HT-29 (cell line): ENCODE measurements at regions not wholly inside any gene's neighbourhood (a gene's known extent, or its start where the extent isn't known, plus 50 kb on each side); places are given as distances from the start of the nearest gene placed in this dataset.

Experiments used
- DNase-seq: peaks from one replicate; pipeline ENCODE4 v3.0.0-alpha.2; 2015; ENCODE audit warnings: low spot score

GRCh38 chr13:109440320-109440719 lies 346.1 kb downstream of the IRS2 start:
- DNase-seq, result no peak

DNA sequence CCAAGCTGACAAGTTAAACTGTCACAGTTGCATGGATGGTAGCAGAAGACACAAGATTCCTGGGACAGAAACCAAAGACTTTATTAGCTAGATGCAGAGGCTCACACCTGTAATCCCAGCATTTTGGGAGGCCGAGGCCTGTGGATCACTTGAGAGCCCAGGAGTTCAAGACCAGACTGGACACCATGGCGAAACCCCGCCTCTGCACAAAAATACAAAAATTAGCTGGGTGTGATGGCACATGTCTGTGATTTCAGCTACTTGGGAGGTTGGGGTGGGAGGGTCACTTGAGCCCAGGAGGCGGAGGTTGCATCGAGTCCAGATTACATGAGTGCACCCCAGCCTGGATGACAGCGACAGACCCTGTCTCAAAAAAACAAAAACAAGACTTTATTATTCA lies 346.6 kb downstream of the IRS2 start:
- DNase-seq, result no peak

DNA sequence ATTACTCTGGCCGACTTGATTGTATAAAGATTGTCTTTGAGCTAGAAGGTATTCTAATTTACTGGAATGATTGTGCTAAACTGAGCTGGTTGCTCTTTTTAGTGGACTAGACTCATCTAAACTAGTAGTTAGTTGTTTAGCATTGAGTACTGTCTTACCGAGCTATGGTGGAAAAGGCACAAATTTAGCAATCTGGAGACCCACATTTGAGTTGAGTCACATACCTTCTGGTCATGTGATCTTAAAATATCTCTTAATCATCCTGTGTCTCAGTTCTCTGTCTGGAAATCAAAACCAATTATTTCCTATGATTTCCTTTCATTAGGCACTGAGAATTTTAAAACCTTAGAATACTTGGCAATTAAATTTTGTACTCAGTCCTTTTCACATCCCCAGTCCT lies 349.5 kb downstream of the IRS2 start:
- DNase-seq, result no peak

- no peak for DNase-seq
These were observed 350.2 kb downstream of the IRS2 start for GRCh38 chr13:109436055-109436622.

DNA sequence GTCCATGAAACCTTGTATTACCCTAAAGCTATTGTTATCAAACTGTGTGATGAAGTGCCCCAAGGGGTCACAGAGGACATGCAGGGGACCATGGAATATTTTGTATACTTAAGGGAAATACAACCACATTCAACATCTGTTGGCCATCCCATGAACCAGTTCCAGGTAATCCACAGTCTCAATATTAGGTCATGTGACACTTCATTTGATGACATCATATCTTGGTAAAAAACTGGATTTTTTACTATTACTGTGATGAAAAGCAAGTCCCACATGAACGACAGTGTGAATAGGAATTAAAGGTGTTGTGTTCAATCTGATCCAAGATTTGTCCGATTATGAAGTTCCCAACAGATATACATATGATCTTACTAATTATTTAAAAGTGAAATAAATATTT lies 355.2 kb downstream of the IRS2 start:
- no peak for DNase-seq

DNA sequence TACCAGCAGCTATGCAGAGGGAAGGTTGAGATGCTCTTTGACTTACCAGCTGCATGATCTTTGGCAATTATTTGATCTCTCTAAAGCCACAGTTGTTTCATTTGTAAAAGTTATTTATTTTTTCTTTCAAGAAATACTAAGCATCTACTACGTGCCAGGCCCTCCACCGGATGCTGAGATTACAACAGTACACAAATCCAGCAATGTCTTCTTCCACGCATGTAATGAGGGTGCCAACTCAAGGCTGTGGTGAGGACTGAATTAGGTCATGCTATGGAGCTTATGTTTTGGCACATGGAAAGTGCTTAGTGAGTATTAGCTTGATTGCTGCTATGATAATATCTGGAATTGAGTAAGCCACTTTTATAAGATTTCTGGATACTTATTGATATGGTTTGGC lies 358.2 kb downstream of the IRS2 start:
- no peak for DNase-seq

GRCh38 chr13:109427695-109428094 lies 358.7 kb downstream of the IRS2 start:
- DNase-seq, result no peak

GRCh38 chr13:109427148-109427547 lies 359.2 kb downstream of the IRS2 start:
- no peak for DNase-seq

DNA sequence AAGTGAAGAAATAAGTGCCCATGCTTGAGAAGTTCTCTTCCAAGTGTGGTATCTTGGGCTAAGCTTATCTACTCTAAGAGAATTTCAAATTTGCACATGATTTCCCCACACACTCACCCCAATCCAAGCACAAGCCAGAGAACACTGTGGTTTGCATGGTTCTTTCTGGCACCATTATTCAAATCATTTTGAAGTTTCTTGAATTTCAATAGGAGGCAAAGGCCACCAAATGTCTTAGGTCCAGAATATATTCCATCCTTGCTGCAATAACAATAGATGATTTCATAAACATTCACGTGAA lies 359.7 kb downstream of the IRS2 start:
- no peak for DNase-seq

DNA sequence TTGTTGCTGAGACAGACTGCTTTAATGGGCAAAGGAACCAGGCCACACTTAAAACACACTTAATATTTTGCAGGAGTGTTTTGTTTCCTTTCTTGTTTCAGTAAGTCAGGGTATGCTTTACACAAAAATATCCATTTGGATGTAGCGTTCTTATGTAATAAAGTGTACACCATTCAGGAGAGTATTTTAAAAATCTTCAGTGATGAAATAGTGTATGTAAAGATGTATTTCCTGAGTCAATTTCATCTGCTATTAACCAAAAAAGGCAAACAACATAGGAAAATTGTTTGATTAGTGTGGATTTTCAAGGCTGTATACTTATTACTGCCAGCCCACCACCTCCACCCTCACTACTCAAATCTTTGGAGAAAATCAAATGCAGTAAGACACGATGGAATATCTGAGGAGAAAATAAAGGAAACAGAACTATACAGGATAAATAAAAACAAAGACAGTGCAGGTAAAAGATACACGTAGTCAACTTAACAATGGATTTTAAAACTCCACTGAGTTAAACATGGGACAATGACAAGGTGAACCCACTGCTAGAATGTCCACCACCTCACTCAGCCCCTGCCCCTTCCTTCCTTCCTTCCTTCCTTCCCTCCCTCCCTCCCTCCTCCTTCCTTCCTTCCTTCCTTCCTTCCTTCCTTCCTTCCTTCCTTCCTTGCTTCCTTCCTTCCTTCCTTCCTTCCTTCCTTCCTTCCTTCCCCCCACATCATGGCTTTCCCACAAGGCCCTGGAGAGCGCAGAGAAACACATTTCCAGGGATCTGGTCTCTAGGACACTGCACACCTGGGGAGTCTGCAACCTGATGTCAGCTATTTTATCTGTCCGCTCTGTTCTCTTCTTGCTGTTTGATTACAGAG lies 360.3 kb downstream of the IRS2 start:
- DNase-seq, result no peak

DNA sequence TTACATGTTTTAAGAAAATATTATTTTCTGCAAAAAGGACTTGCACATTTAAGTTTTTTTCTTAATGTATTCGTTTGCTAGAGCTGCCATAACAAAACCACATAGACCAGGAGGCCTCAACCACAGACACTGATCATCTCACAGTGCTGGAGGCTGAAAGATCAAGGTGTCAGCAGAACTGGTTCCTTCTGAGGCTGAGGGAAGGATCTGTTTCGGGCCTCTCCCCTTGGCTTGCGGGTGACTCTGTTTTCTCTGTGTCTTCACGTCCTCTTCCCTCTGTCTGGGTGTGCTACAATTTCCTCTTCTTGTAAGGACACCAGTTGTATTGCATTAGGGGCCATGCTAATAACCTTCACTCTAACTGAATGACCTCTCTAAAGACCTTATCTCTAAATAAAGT lies 364.2 kb downstream of the IRS2 start:
- DNase-seq, result no peak

DNA sequence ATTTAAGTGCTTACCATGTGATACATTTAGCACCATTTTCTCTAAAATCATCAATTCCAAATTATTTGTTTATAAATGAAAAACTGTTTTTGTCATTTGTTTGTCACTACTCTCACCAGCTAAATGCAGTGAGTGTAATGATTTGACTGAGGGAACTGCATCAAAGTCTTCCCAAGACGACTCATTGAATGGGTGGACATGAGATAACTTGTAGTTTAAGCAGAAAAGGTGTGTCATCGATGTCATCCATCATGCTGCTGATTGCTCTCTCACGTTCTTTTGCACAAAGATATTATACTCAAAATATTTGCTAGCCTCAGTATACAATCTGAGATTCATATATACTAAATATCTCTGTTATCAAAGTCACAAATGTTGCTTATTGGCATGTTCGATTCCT lies 366.5 kb downstream of the IRS2 start:
- no peak for DNase-seq

DNA sequence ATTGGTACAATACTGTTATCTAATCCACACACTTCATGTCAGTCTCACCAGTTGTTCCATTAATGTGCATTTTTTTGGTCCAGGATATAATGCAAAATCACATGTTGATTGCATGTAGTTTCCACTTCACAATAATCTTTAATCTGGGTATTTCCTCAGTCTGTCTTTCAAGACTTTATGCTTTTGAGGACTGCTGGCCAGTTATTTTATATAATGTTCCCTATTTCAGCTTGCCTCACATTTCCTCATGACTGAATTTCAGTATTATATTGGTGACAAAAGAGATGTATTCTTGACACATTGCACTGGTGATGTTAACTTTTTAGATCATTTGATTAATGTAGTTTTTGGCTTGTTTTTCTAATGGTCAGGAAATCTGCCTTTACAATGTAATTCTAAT lies 368.3 kb downstream of the IRS2 start:
- DNase-seq, result no peak

- DNase-seq, result no peak
These were observed 370.4 kb downstream of the IRS2 start for GRCh38 chr13:109416001-109416400.

GRCh38 chr13:109415057-109415456 lies 371.3 kb downstream of the IRS2 start:
- DNase-seq, result no peak

GRCh38 chr13:109412283-109412901 lies 374.0 kb downstream of the IRS2 start:
- peak; percentile 53 for DNase-seq

GRCh38 chr13:109410868-109411267 lies 375.5 kb downstream of the IRS2 start:
- DNase-seq, result no peak

- no peak for DNase-seq
These were observed 377.6 kb downstream of the IRS2 start for GRCh38 chr13:109408591-109409382.

DNA sequence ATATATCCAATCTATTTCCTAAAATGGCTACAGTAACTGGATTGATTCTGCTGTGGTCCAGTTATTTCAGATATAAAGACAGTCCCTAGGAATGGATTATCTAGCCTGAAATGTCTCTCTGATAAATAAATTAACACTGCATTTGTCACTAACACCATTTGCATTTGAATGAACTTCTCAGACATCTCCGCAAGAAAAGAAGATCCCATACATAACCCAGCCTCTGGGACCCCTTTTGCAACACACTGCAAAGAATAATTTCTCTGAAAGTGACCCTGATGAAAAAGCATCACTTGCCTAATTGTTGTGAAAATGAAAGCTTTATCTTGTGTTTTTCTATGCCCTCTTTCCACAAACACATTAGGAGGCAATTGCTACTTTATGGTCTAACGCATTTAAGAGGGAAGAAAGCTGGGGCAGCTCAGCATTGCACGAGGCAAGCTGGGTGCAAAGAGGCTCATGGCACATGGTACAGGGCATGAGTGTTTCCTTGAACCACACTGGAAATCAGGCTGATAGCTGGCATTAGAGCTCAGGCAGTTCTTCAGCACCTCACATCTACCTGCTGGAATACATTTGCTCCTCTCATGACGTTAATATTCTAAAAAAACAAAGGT lies 379.9 kb downstream of the IRS2 start:
- DNase-seq, result no peak

DNA sequence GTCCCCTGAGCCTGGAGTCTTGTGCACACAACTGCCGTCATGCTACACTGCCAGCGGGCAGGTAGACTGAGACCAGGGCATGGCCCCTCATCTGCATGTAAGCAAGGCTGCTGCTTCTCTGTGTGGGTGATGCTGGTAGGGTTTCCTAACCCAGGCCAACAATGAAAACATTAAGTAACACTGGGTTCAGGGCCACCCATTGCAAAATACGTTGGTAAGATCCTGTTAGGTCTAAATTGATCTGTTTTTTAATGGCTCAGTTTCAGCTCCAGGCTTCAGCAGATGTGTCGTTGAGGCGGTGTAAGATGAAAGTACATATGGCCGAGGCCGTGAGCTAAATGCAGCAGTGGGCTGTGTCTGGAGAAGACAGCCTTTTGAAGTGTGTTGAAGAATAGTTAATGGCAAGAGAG lies 383.4 kb downstream of the IRS2 start:
- DNase-seq, result no peak

DNA sequence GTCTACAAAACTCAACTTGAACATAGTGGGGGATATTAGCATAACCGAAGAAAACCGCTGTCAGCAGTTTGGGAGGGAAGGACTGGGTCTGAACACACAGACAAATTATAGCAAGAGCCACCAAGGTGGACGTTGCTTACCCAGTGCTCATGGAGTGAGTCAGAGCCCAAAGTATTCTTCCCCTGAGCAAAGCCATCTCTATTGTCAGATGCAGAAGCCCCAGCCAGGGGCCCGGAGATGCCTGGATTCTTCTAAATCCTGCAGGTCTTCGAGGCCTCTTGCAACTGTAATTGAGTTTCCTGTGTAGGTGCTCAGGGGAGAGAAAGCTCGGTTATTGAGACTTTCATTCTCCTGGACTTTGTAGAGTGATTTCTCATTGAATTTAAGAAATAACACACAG lies 384.5 kb downstream of the IRS2 start:
- DNase-seq, result no peak

- DNase-seq, result no peak
These were observed 385.1 kb downstream of the IRS2 start for GRCh38 chr13:109401307-109401706.
